ENCODE measurements at regions not wholly inside any gene's neighbourhood (a gene's known extent, or its start where the extent isn't known, plus 50 kb on each side); places are given as distances from the start of the nearest gene placed in this dataset.

DNA sequence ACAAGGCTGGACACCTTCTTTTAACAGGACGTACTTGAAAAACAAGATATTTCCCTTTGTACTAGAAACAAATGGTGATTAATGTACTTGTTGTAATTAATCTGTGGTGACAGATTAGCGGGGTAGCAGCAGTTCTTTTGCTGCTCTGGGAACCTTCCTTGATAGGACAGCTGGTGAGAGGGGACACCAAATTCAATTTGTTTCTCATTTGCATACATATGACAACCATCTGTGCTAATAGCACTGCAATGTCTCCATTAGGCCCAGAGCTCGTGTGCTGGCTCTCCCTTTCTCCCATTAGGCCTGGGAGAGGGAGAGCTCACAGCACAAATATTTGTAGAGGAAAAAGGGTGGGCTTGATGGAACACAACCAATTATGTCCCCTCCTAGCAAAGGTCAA is 221.0 kb upstream of the HS3ST3A1 start:
- no peaks in the 10 kb centered on the region for H3K4me1 ChIP-seq (ENCODE audit: control insufficient read depth in 4 of 4, insufficient read depth in 4 of 4, low read length in 3 of 4)
- H3K27ac ChIP-seq (ENCODE audit: low read depth in 1 of 2, low read length in 2 of 2): no peak overlapping the region
- H3K27me3 ChIP-seq (ENCODE audit: control insufficient read depth in 4 of 4, insufficient read depth in 4 of 4, low read length in 3 of 4): no peaks in the 10 kb centered on the region
- H3K4me3 ChIP-seq (ENCODE audit: low read depth in 1 of 3, low read length in 3 of 3): no peak overlapping the region
- no peak for DNase-seq (ENCODE audit: low spot score)
- peaks cover 0 to 6% (median 0%) of the 10 kb centered on the region in 4 donors for H3K9me3 ChIP-seq (ENCODE audit: control insufficient read depth in 4 of 4, low read length in 3 of 4)
- no peak overlapping the region for H3K9ac ChIP-seq (ENCODE audit: low read depth in 1 of 2, low read length in 2 of 2)
- 85% methylated on average over 3 of the region's 3 CpGs for WGBS
- H3K36me3 ChIP-seq (ENCODE audit: control insufficient read depth in 4 of 4, insufficient read depth in 3 of 4, low read depth in 1 of 4, low read length in 3 of 4): no peaks in the 10 kb centered on the region
- TF ChIP-seq YY1 (IDR thresholded peaks at IDR 0.05): no peak
- TF ChIP-seq, protein P1, sequence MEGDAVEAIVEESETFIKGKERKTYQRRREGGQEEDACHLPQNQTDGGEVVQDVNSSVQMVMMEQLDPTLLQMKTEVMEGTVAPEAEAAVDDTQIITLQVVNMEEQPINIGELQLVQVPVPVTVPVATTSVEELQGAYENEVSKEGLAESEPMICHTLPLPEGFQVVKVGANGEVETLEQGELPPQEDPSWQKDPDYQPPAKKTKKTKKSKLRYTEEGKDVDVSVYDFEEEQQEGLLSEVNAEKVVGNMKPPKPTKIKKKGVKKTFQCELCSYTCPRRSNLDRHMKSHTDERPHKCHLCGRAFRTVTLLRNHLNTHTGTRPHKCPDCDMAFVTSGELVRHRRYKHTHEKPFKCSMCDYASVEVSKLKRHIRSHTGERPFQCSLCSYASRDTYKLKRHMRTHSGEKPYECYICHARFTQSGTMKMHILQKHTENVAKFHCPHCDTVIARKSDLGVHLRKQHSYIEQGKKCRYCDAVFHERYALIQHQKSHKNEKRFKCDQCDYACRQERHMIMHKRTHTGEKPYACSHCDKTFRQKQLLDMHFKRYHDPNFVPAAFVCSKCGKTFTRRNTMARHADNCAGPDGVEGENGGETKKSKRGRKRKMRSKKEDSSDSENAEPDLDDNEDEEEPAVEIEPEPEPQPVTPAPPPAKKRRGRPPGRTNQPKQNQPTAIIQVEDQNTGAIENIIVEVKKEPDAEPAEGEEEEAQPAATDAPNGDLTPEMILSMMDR (IDR thresholded peaks at IDR 0.05; ENCODE audit: low read depth, low read length, missing input control): no peak

DNA sequence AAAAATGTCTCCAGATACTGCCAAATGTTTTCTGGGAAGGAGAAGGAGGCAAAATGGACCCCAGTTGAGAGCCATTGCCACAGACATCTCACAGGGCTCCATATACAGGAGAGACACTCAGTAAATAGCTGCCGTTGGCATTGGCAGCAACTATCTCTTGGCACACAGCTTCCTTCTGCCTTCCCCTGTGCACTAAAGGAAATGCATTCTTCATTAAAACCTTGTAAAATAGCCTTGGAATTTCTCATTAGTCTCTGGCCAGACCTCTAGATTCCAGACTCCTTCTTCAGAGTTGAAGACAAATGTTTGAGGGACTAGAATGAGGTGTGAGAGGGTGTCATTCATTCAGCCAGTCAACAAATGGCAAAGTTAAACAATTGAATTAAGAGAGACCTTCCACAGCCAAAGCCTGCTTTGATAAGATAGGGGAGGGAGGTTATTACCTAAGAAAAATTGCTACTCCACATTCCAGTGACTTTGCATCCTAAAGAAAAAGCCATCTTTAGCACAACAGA is 223.9 kb upstream of the HS3ST3A1 start:
- Histone ChIP-seq H3K9me3 (ENCODE audit: control insufficient read depth in 4 of 4, low read length in 3 of 4) (peaks cover 0 to 6% (median 0%) of the 10 kb centered on the region in 4 donors), H3K4me3 (ENCODE audit: low read depth in 1 of 3, low read length in 3 of 3) (no peak overlapping the region), H3K4me1 (ENCODE audit: control insufficient read depth in 4 of 4, insufficient read depth in 4 of 4, low read length in 3 of 4) (no peaks in the 10 kb centered on the region), H3K27me3 (ENCODE audit: control insufficient read depth in 4 of 4, insufficient read depth in 4 of 4, low read length in 3 of 4) (no peaks in the 10 kb centered on the region), H3K9ac (ENCODE audit: low read depth in 1 of 2, low read length in 2 of 2) (no peak overlapping the region), H3K36me3 (ENCODE audit: control insufficient read depth in 4 of 4, insufficient read depth in 3 of 4, low read depth in 1 of 4, low read length in 3 of 4) (no peaks in the 10 kb centered on the region), H3K27ac (ENCODE audit: low read depth in 1 of 2, low read length in 2 of 2) (no peak overlapping the region)
- TF ChIP-seq SP1 (IDR thresholded peaks at IDR 0.05) (no peak), MAX (IDR thresholded peaks at IDR 0.05) (no peak)
- WGBS: 88% methylated on average over 1 of the region's 1 CpG
- DNase-seq (ENCODE audit: low spot score): no peak

DNA sequence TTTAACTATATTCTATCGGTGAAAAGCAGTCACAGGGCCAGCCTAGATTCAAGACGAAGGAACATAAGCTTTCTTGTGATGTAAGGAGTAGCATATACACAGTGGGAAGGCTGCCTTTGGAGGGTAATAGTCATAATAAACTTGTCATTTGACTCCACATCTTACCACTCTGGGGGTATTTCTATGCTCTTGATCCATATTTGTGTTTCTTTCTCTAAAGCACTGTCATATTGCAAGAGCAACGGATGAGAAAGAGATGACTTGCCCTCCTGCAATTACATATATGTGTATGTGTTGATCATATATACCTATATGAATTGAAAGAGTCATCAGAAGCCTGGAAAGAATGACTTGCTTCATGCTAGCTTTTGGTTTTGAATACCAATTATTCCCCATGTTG is 225.4 kb upstream of the HS3ST3A1 start:
- Histone ChIP-seq H3K9ac (ENCODE audit: low read depth in 1 of 2, low read length in 2 of 2) (no peak overlapping the region), H3K27ac (ENCODE audit: low read depth in 1 of 2, low read length in 2 of 2) (no peak overlapping the region), H3K27me3 (ENCODE audit: control insufficient read depth in 4 of 4, insufficient read depth in 4 of 4, low read length in 3 of 4) (no peaks in the 10 kb centered on the region), H3K4me1 (ENCODE audit: control insufficient read depth in 4 of 4, insufficient read depth in 4 of 4, low read length in 3 of 4) (no peaks in the 10 kb centered on the region), H3K4me3 (ENCODE audit: low read depth in 1 of 3, low read length in 3 of 3) (no peak overlapping the region), H3K36me3 (ENCODE audit: control insufficient read depth in 4 of 4, insufficient read depth in 3 of 4, low read depth in 1 of 4, low read length in 3 of 4) (no peaks in the 10 kb centered on the region), H3K9me3 (ENCODE audit: control insufficient read depth in 4 of 4, low read length in 3 of 4) (peaks cover 0 to 6% (median 0%) of the 10 kb centered on the region in 4 donors)
- 88% methylated on average over 3 of the region's 3 CpGs for WGBS
- TF ChIP-seq, protein P2, sequence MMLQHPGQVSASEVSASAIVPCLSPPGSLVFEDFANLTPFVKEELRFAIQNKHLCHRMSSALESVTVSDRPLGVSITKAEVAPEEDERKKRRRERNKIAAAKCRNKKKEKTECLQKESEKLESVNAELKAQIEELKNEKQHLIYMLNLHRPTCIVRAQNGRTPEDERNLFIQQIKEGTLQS (IDR thresholded peaks at IDR 0.05): no peak
- no peak for TF ChIP-seq GABPA (IDR thresholded peaks at IDR 0.05 in 1 of 2, conservative IDR thresholded peaks at IDR 0.05 in 1 of 2)
- TF ChIP-seq JUND (IDR thresholded peaks at IDR 0.05): no peak
- no peak for TF ChIP-seq YY1 (IDR thresholded peaks at IDR 0.05)
- TF ChIP-seq, protein P1 (IDR thresholded peaks at IDR 0.05; ENCODE audit: low read depth, low read length, missing input control): no peak
- no peak for TF ChIP-seq RAD21 (IDR thresholded peaks at IDR 0.05)
- TF ChIP-seq, protein P3, sequence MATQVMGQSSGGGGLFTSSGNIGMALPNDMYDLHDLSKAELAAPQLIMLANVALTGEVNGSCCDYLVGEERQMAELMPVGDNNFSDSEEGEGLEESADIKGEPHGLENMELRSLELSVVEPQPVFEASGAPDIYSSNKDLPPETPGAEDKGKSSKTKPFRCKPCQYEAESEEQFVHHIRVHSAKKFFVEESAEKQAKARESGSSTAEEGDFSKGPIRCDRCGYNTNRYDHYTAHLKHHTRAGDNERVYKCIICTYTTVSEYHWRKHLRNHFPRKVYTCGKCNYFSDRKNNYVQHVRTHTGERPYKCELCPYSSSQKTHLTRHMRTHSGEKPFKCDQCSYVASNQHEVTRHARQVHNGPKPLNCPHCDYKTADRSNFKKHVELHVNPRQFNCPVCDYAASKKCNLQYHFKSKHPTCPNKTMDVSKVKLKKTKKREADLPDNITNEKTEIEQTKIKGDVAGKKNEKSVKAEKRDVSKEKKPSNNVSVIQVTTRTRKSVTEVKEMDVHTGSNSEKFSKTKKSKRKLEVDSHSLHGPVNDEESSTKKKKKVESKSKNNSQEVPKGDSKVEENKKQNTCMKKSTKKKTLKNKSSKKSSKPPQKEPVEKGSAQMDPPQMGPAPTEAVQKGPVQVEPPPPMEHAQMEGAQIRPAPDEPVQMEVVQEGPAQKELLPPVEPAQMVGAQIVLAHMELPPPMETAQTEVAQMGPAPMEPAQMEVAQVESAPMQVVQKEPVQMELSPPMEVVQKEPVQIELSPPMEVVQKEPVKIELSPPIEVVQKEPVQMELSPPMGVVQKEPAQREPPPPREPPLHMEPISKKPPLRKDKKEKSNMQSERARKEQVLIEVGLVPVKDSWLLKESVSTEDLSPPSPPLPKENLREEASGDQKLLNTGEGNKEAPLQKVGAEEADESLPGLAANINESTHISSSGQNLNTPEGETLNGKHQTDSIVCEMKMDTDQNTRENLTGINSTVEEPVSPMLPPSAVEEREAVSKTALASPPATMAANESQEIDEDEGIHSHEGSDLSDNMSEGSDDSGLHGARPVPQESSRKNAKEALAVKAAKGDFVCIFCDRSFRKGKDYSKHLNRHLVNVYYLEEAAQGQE (IDR thresholded peaks at IDR 0.05): no peak
- TF ChIP-seq EGR1 (IDR thresholded peaks at IDR 0.05; ENCODE audit: low read depth in 2 of 2): no peak
- no peak for TF ChIP-seq HNF4G (IDR thresholded peaks at IDR 0.05)
- no peak for TF ChIP-seq SP1 (IDR thresholded peaks at IDR 0.05)
- TF ChIP-seq FOXA1 (IDR thresholded peaks at IDR 0.05): no peak
- TF ChIP-seq MAX (IDR thresholded peaks at IDR 0.05): no peak
- TF ChIP-seq ZBTB33 (IDR thresholded peaks at IDR 0.05): no peak
- TF ChIP-seq TAF1 (conservative IDR thresholded peaks at IDR 0.05): no peak
- TF ChIP-seq HNF4A (conservative IDR thresholded peaks at IDR 0.05): no peak
- TF ChIP-seq NR2F2 (IDR thresholded peaks at IDR 0.05): no peak
- no peak for DNase-seq (ENCODE audit: low spot score)
